CD4-positive, alpha-beta T cell (primary cell): ENCODE measurements at regions not wholly inside any gene's neighbourhood (a gene's known extent, or its start where the extent isn't known, plus 50 kb on each side); places are given as distances from the start of the nearest gene placed in this dataset.

ENCODE experiments used
- ATAC-seq: fragments of 200-7000 bp; cut with Tn5 transposase; one replicate; pipeline ENCODE4 v1.10.0; 2022; ENCODE audit warnings: mild to moderate bottlenecking; ENCODE audit not compliant: poor library complexity
- CTCF ChIA-PET: fragments of 350-600 bp; sonication (Branson Sonifier 250); formaldehyde crosslinking; loops from one replicate; lab custom pipeline; 2021; ENCODE audit warnings: antibody characterized with exemption, inconsistent platforms; lab: Charles Lee
- POLR2A ChIA-PET: fragments of 350-600 bp; sonication (Branson Sonifier 250); formaldehyde crosslinking; loops from one replicate; lab custom pipeline; 2021; ENCODE audit warnings: antibody characterized with exemption, inconsistent platforms; lab: Charles Lee
- DNase-seq, 14 experiments: peaks; one replicate each; pipeline ENCODE4 v3.0.0-alpha.2; 2013 to 2020; ENCODE audit warnings: mixed read lengths in 2 of 14
- H3K27ac ChIP-seq, 2 donors: one replicate each; pipeline versions ENCODE4 v1.5.1 to v1.7.0; 2013; ENCODE audit warnings: low read length in 2 of 2, low read depth in 1 of 2, mild to moderate bottlenecking in 1 of 2
- H3K27me3 ChIP-seq, 2 experiments: 1 replicate in 1 of 2; 2 replicates in 1 of 2; pipeline versions ENCODE4 v1.6.1 to v1.7.0; 2013; ENCODE audit warnings: low read length in 2 of 2, control low read depth in 1 of 2, mild to moderate bottlenecking in 1 of 2, moderate library complexity in 1 of 2; ENCODE audit not compliant: insufficient read depth in 2 of 2, control insufficient read depth in 1 of 2
- H3K36me3 ChIP-seq: one replicate; pipeline ENCODE4 v1.6.1; 2013; ENCODE audit warnings: low read length, control low read depth; ENCODE audit not compliant: insufficient read depth
- H3K4me1 ChIP-seq: one replicate; pipeline ENCODE4 v1.6.1; 2013; ENCODE audit warnings: low read length, control low read depth; ENCODE audit not compliant: insufficient read depth
- H3K4me3 ChIP-seq: one replicate; pipeline ENCODE4 v1.5.1; 2013; ENCODE audit warnings: mild to moderate bottlenecking, low read length, moderate library complexity
- H3K9me3 ChIP-seq, 2 experiments: 1 replicate in 1 of 2; 2 replicates in 1 of 2; pipeline versions ENCODE4 v1.6.1 to v1.7.0; 2013; ENCODE audit warnings: low read length in 2 of 2, mild to moderate bottlenecking in 2 of 2, control low read depth in 1 of 2, moderate library complexity in 1 of 2; ENCODE audit not compliant: control insufficient read depth in 1 of 2, insufficient read depth in 1 of 2
- H3K27ac Mint-ChIP-seq: one replicate; pipeline ENCODE4 v1.8.0; 2020; ENCODE audit warnings: mixed read lengths
- H3K27me3 Mint-ChIP-seq: one replicate; pipeline ENCODE4 v1.8.0; 2021; ENCODE audit warnings: mixed read lengths
- H3K36me3 Mint-ChIP-seq: one replicate; pipeline ENCODE4 v1.8.0; 2021; ENCODE audit warnings: low read depth, mixed read lengths
- H3K4me1 Mint-ChIP-seq: one replicate; pipeline ENCODE4 v1.8.0; 2021; ENCODE audit warnings: low read depth, mixed read lengths
- H3K4me3 Mint-ChIP-seq: one replicate; pipeline ENCODE4 v1.8.0; 2020; ENCODE audit warnings: mild to moderate bottlenecking, mixed read lengths
- H3K9me3 Mint-ChIP-seq: one replicate; pipeline ENCODE4 v1.8.0; 2020; ENCODE audit warnings: mixed read lengths
- intact Hi-C, 2 experiments: fragments of 100-400 bp; cut with DNase I in 1 of 2; cut with micrococcal nuclease in 1 of 2; formaldehyde crosslinking; loops; one replicate each; pipeline versions ENCODE4 v1.15.1 to v1.9.0; 2023 to 2025; cut with DNase I, micrococcal nuclease
- TF ChIP-seq, protein P1 (sequence below): fragments of 200-600 bp; IDR thresholded peaks from one replicate; pipeline ENCODE4 v1.8.0; 2022; ENCODE audit warnings: antibody characterized with exemption, mild to moderate bottlenecking

DNA sequence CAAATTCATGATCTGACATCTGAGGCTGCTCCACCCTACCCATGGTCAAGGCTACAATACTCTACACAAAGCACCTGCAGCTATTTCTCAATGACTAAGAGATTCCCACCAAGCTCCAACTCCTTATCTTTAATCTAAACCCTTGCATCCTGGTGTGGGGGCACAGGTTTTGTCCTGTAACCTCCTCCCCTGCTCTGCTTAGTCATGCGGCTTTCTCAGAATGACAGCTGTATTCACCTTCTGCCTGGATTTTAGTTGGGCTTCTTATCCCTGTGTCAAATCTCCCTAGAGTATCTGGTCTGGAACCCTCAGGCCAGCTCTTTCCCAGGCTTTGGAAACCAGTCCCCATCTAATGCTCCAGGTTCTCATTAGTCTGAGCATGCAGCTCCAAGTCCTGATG is 159.0 kb downstream of the BARHL2 start:
- H3K27ac Mint-ChIP-seq = no peak overlapping the region
- Histone ChIP-seq H3K36me3 (no peaks in the 10 kb centered on the region), H3K4me1 (no peaks in the 10 kb centered on the region), H3K27me3 (peaks cover 0 to 9% of the 10 kb centered on the region in 2 experiments), H3K4me3 (no peak overlapping the region), H3K9me3 (no peaks in the 10 kb centered on the region), H3K27ac (no peak overlapping the region)
- H3K36me3 Mint-ChIP-seq = no peaks in the 10 kb centered on the region
- ATAC-seq (no peak), DNase-seq (no peak)
- ChIA-PET POLR2A (no interaction called here), CTCF (interaction anchor here (1.6 kb wide), 1 partner anchor 21 kb away, joined by 5 read pairs; no protein-coding TSS in a partner anchor)
- TF ChIP-seq, protein P1, sequence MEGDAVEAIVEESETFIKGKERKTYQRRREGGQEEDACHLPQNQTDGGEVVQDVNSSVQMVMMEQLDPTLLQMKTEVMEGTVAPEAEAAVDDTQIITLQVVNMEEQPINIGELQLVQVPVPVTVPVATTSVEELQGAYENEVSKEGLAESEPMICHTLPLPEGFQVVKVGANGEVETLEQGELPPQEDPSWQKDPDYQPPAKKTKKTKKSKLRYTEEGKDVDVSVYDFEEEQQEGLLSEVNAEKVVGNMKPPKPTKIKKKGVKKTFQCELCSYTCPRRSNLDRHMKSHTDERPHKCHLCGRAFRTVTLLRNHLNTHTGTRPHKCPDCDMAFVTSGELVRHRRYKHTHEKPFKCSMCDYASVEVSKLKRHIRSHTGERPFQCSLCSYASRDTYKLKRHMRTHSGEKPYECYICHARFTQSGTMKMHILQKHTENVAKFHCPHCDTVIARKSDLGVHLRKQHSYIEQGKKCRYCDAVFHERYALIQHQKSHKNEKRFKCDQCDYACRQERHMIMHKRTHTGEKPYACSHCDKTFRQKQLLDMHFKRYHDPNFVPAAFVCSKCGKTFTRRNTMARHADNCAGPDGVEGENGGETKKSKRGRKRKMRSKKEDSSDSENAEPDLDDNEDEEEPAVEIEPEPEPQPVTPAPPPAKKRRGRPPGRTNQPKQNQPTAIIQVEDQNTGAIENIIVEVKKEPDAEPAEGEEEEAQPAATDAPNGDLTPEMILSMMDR = no peak
- peaks cover 18% of the 10 kb centered on the region for H3K27me3 Mint-ChIP-seq
- no peaks in the 10 kb centered on the region for H3K9me3 Mint-ChIP-seq
- intact Hi-C loops = no loop called here
- H3K4me3 Mint-ChIP-seq = no peak overlapping the region
- no peaks in the 10 kb centered on the region for H3K4me1 Mint-ChIP-seq

DNA sequence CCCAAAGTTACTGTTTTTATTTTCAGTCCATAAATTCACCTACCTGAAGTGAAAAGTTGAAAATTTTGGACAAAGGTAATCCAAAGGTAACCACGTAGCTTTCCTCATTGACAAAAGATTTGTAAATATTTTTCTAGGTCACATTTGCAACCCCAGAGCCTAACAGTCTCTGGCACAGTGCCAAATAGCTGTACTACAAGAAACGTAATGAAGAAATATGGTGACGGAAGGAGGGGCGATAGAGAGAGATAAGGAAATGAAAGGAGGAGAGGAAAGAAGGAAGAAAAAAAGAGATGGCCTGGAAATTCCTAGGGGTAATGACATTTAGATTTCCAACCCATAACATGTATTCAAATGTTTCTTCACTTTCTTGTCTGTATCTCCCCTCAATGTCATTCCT is 159.4 kb downstream of the BARHL2 start:
- ChIA-PET CTCF (interaction anchor here (0.9 to 1.6 kb wide), 2 partner anchors 10 to 21 kb away, joined by 3 to 5 read pairs; no protein-coding TSS in a partner anchor), POLR2A (no interaction called here)
- H3K9me3 Mint-ChIP-seq = no peaks in the 10 kb centered on the region
- H3K4me1 Mint-ChIP-seq = no peaks in the 10 kb centered on the region
- H3K27ac Mint-ChIP-seq = no peak overlapping the region
- intact Hi-C loops = no loop called here
- no peak for ATAC-seq
- no peaks in the 10 kb centered on the region for H3K36me3 Mint-ChIP-seq
- peaks cover 0 to 9% of the 10 kb centered on the region in 2 experiments for H3K27me3 ChIP-seq
- H3K27ac ChIP-seq = no peak overlapping the region
- no peak for DNase-seq
- peaks cover 22% of the 10 kb centered on the region for H3K27me3 Mint-ChIP-seq
- TF ChIP-seq, protein P1 = no peak
- no peaks in the 10 kb centered on the region for H3K9me3 ChIP-seq
- H3K4me3 ChIP-seq = no peak overlapping the region
- H3K4me3 Mint-ChIP-seq = no peak overlapping the region
- no peaks in the 10 kb centered on the region for H3K4me1 ChIP-seq
- H3K36me3 ChIP-seq = no peaks in the 10 kb centered on the region

DNA sequence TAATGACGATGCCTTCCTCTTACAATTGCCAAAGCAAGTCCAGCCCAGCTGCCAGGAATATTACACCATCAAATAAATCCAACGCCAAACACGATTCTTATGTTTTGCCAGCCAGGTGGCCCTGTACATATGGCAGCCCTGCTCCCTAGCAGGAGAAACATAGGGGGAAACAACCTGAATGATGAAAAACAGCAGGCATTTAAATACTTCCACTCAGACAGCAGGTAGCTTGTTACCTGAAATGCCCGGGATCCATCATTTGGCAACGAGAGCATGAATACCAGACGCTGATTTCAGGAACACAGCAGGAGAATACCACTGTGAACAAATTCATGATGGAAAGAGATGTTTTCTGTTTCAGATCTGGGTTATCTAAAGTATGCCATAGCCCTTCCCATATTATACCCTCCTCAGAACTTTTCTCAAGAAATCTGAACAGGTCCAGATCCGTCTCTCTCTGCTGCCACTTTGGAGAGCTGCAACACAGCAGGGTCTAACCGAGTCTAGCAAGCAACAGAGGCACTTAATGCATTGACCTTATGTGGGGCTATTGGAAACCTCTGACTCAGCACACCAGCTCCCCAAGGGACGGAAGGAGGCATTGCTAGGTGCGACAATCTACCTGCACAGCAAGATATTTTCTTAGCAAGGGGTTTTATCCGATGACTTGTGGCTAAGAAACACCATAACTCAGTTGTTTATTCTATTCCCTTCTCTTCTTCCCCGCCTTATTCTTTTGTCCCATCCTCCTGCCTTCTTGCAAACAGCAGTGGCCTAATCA is 166.3 kb downstream of the BARHL2 start:
- Mint-ChIP-seq H3K4me3 (no peak overlapping the region), H3K4me1 (no peaks in the 10 kb centered on the region), H3K27me3 (peaks cover 45% of the 10 kb centered on the region), H3K27ac (no peak overlapping the region), H3K36me3 (no peaks in the 10 kb centered on the region), H3K9me3 (no peaks in the 10 kb centered on the region)
- H3K27ac ChIP-seq = no peak overlapping the region
- no peaks in the 10 kb centered on the region for H3K27me3 ChIP-seq
- no peaks in the 10 kb centered on the region for H3K4me1 ChIP-seq
- POLR2A ChIA-PET = no interaction called here
- ATAC-seq (no peak), DNase-seq (no peak)
- CTCF ChIA-PET = no interaction called here
- intact Hi-C loops = no loop called here
- H3K9me3 ChIP-seq = no peaks in the 10 kb centered on the region
- TF ChIP-seq, protein P1 = no peak
- H3K4me3 ChIP-seq = no peak overlapping the region
- H3K36me3 ChIP-seq = no peaks in the 10 kb centered on the region
